Activated CD8-positive, alpha-beta T cell treated with anti-CD3 and anti-CD28 coated beads for 36 hours (primary cell): ENCODE measurements at regions not wholly inside any gene's neighbourhood (a gene's known extent, or its start where the extent isn't known, plus 50 kb on each side); places are given as distances from the start of the nearest gene placed in this dataset.

Experiments used
- ATAC-seq: fragments of 200-7000 bp; cut with Tn5 transposase; one replicate; pipeline ENCODE4 v1.10.0; 2021; ENCODE audit warnings: mild to moderate bottlenecking, moderate library complexity
- CTCF ChIA-PET: fragments of 350-600 bp; sonication (Branson Sonifier 250); formaldehyde crosslinking; loops from one replicate; lab custom pipeline; 2021; ENCODE audit warnings: antibody characterized with exemption; lab: Charles Lee
- POLR2A ChIA-PET: fragments of 350-600 bp; sonication (Branson Sonifier 250); formaldehyde crosslinking; loops from one replicate; lab custom pipeline; 2021; ENCODE audit warnings: antibody characterized with exemption; lab: Charles Lee
- DNase-seq: peaks from one replicate; pipeline ENCODE4 v3.0.0-alpha.2; 2020
- H3K27ac Mint-ChIP-seq: one replicate; pipeline ENCODE4 v1.8.0; 2021; ENCODE audit warnings: mild to moderate bottlenecking, mixed read lengths
- H3K27me3 Mint-ChIP-seq: one replicate; pipeline ENCODE4 v1.8.0; 2021; ENCODE audit warnings: mixed read lengths
- H3K36me3 Mint-ChIP-seq: one replicate; pipeline ENCODE4 v1.8.0; 2021; ENCODE audit warnings: low read depth, mixed read lengths
- H3K4me1 Mint-ChIP-seq: one replicate; pipeline ENCODE4 v1.8.0; 2021; ENCODE audit warnings: low read depth, mixed read lengths
- H3K4me3 Mint-ChIP-seq: one replicate; pipeline ENCODE4 v1.8.0; 2021; ENCODE audit warnings: mild to moderate bottlenecking, moderate library complexity, mixed read lengths
- H3K9me3 Mint-ChIP-seq: one replicate; pipeline ENCODE4 v1.8.0; 2021; ENCODE audit warnings: mixed read lengths
- CTCF ChIP-seq: fragments of 200-600 bp; IDR thresholded peaks from one replicate; pipeline ENCODE4 v1.8.0; 2022; ENCODE audit warnings: antibody characterized with exemption, mild to moderate bottlenecking
- intact Hi-C: fragments of 100-400 bp; cut with micrococcal nuclease; formaldehyde crosslinking; loops from one replicate; pipeline ENCODE4 v1.10.0; 2022

DNA sequence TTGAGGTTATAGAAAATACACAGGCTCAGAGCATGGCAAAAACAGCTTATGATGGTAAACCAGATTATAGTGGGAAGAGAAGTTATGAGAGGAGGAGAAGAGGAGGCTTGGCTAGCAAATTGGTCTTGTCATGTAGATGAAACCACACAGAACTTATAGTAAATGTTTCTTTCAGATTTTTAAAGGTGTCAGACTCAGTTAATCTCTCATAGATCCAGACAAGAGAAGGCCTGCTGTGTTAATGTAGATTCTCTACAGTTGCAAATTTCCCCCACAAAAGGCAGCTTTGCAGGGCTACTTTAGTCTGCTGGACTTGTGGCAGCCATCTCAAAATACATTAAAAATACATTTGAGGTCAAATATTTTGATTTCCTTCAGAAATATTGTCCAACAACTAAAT lies 1731.7 kb downstream of the ARAP2 start:
- Mint-ChIP-seq H3K4me3 (no peak overlapping the region), H3K36me3 (no peaks in the 10 kb centered on the region), H3K27ac (no peak overlapping the region), H3K27me3 (no peaks in the 10 kb centered on the region), H3K9me3 (peaks cover 9% of the 10 kb centered on the region), H3K4me1 (no peaks in the 10 kb centered on the region)
- CTCF ChIA-PET, result no interaction called here
- TF ChIP-seq CTCF, result no peak
- DNase-seq (no peak), ATAC-seq (no peak)
- intact Hi-C loops, result no loop called here
- POLR2A ChIA-PET, result no interaction called here

DNA sequence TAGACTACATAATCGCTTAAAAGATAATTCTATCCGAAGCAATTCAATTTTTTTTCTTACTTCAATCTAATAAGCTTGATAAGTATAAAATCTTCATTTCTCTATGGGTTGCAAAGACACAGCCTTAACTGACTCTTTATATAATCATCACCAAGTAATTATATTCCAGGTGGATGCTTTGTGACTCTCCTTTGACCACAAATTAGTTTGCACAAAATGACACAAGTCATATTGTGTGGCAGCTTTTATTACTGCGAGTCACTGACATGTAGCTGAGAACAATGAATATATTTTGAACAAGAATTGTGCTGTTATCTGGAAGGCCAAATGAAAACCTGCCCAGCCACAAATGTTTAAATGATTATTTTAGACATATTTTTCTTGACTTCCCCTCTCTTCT lies 1727.8 kb downstream of the ARAP2 start:
- no peaks in the 10 kb centered on the region for H3K4me1 Mint-ChIP-seq
- H3K27me3 Mint-ChIP-seq, result no peaks in the 10 kb centered on the region
- H3K27ac Mint-ChIP-seq, result no peak overlapping the region
- no peaks in the 10 kb centered on the region for H3K36me3 Mint-ChIP-seq
- ChIA-PET POLR2A (no interaction called here), CTCF (no interaction called here)
- peaks cover 4% of the 10 kb centered on the region for H3K9me3 Mint-ChIP-seq
- H3K4me3 Mint-ChIP-seq, result no peak overlapping the region
- TF ChIP-seq CTCF, result no peak
- no peak for DNase-seq
- intact Hi-C loops, result no loop called here
- no peak for ATAC-seq

DNA sequence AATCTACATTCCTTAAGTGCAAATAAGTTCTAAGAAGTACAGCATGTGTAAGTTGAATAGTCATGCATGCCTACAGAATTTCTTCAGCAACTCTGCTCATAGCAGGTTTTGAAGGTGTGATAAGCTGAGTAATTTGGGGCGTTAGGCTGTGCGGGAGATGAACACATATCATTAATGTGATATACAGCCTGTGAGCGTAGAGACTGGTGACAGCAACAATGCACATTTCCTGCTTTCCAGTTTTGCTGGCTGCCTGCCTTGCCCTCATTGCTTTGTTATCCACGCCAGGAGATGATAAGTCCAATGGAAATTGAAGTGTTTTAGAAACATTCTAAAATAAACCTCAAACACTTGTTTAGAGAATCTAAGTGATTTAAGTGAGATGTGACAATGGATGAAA lies 1709.4 kb downstream of the ARAP2 start:
- Mint-ChIP-seq H3K27me3 (no peaks in the 10 kb centered on the region), H3K4me3 (no peak overlapping the region), H3K9me3 (peaks cover 3% of the 10 kb centered on the region), H3K36me3 (no peaks in the 10 kb centered on the region), H3K4me1 (no peaks in the 10 kb centered on the region), H3K27ac (no peak overlapping the region)
- ChIA-PET CTCF (no interaction called here), POLR2A (no interaction called here)
- ATAC-seq (no peak), DNase-seq (no peak)
- TF ChIP-seq CTCF, result no peak
- intact Hi-C loops, result no loop called here

GRCh38 chr4:34566091-34566490 lies 1678.2 kb downstream of the ARAP2 start:
- POLR2A ChIA-PET, result no interaction called here
- no peaks in the 10 kb centered on the region for H3K4me1 Mint-ChIP-seq
- no peak for TF ChIP-seq CTCF

DNA sequence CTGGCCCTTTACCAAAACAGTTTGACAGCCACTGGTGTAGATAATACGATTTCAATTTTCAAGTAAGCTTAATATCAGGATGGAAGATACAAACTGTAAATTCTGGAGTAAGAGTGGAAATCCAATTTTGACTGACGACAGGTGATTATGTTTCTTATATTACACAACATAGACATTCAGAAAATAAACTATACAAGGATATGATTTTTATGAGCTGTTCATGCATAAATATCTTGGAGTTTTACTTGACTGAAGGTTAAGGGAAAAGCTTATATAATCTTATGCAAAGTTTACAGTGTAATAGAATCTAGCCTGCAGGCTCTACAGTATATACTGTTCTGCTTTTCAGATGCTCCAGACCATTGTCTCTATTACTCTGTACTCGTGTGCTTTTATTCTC lies 1672.3 kb downstream of the ARAP2 start:
- no peaks in the 10 kb centered on the region for H3K4me1 Mint-ChIP-seq
- no peak overlapping the region for H3K4me3 Mint-ChIP-seq
- peaks cover 5% of the 10 kb centered on the region for H3K9me3 Mint-ChIP-seq
- ChIA-PET CTCF (no interaction called here), POLR2A (no interaction called here)
- no peak for ATAC-seq
- H3K36me3 Mint-ChIP-seq, result no peaks in the 10 kb centered on the region
- DNase-seq, result no peak
- H3K27me3 Mint-ChIP-seq, result no peaks in the 10 kb centered on the region
- intact Hi-C loops, result no loop called here
- no peak for TF ChIP-seq CTCF
- no peak overlapping the region for H3K27ac Mint-ChIP-seq

More at GRCh38 chr4:34566091-34566490, 1678.2 kb downstream of the ARAP2 start:
- H3K9me3 Mint-ChIP-seq, result peaks cover 8% of the 10 kb centered on the region
- H3K4me3 Mint-ChIP-seq, result no peak overlapping the region
- CTCF ChIA-PET, result no interaction called here
- DNase-seq, result no peak
- ATAC-seq, result no peak
- intact Hi-C loops, result no loop called here
- no peaks in the 10 kb centered on the region for H3K36me3 Mint-ChIP-seq
- no peak overlapping the region for H3K27ac Mint-ChIP-seq
- H3K27me3 Mint-ChIP-seq, result no peaks in the 10 kb centered on the region
